Smooth muscle cell (in vitro differentiated cells): ENCODE measurements at regions not wholly inside any gene's neighbourhood (a gene's known extent, or its start where the extent isn't known, plus 50 kb on each side); places are given as distances from the start of the nearest gene placed in this dataset.

ENCODE experiments used
- DNase-seq: peaks from one replicate; lab custom pipeline; 2025; ENCODE audit not compliant: unreplicated experiment; lab: John Stamatoyannopoulos, UW
- H2AFZ ChIP-seq: fragments of 200-600 bp; sonication (generic); 2 replicates; pipeline ENCODE4 v1.6.0; 2016; ENCODE audit warnings: antibody characterized with exemption, low read depth, mild to moderate bottlenecking
- H3F3A ChIP-seq: fragments of 200-600 bp; sonication (generic); 2 replicates; pipeline ENCODE4 v1.6.0; 2017; ENCODE audit warnings: antibody characterized with exemption, low read depth
- H3K27ac ChIP-seq: fragments of 200-600 bp; sonication (generic); 2 replicates; pipeline ENCODE4 v1.5.1; 2016; ENCODE audit warnings: low read depth, mild to moderate bottlenecking
- H3K27me3 ChIP-seq: fragments of 200-600 bp; sonication (generic); 2 replicates; pipeline ENCODE4 v1.6.1; 2016; ENCODE audit warnings: low read depth, mild to moderate bottlenecking
- H3K36me3 ChIP-seq: fragments of 200-600 bp; sonication (generic); 2 replicates; pipeline ENCODE4 v1.5.1; 2016; ENCODE audit warnings: low read depth
- H3K4me1 ChIP-seq: fragments of 200-600 bp; sonication (generic); 2 replicates; pipeline ENCODE4 v1.5.1; 2016; ENCODE audit warnings: low read depth
- H3K4me2 ChIP-seq: fragments of 200-600 bp; sonication (generic); 2 replicates; pipeline ENCODE4 v1.6.0; 2016; ENCODE audit warnings: mild to moderate bottlenecking
- H3K4me3 ChIP-seq: fragments of 200-600 bp; sonication (generic); 2 replicates; pipeline ENCODE4 v1.5.1; 2016; ENCODE audit warnings: mild to moderate bottlenecking
- H3K79me2 ChIP-seq: fragments of 200-600 bp; sonication (generic); 2 replicates; pipeline ENCODE4 v1.6.0; 2016; ENCODE audit warnings: low read depth, mild to moderate bottlenecking
- H3K9ac ChIP-seq: fragments of 200-600 bp; sonication (generic); 2 replicates; pipeline ENCODE4 v1.6.0; 2016; ENCODE audit warnings: low read depth
- H3K9me3 ChIP-seq: fragments of 200-600 bp; sonication (generic); replicated peaks from 2 replicates; pipeline ENCODE4 v1.5.1; 2016; ENCODE audit warnings: low read depth
- H4K20me1 ChIP-seq: fragments of 200-600 bp; sonication (generic); 2 replicates; pipeline ENCODE4 v1.6.0; 2016; ENCODE audit warnings: low read depth
- WGBS: methylation state at CpG from one replicate; pipeline ENCODE4 v1.1.7; 2016; ENCODE audit warnings: low lambda C conversion rate; 5-methylcytosine and 5-hydroxymethylcytosine counted together
- TF ChIP-seq, protein P1 (sequence below): fragments of 200-600 bp; sonication (generic); IDR thresholded peaks from 2 replicates; pipeline ENCODE4 v1.5.1; 2017; ENCODE audit warnings: borderline replicate concordance, mild to moderate bottlenecking, antibody characterized with exemption; ENCODE audit not compliant: insufficient read depth, poor library complexity, severe bottlenecking

GRCh38 chr4:107312366-107312765, 276.3 kb upstream of the DKK2 start:
- Histone ChIP-seq H3K4me3 (no peak overlapping the region), H3K4me1 (peaks cover 1% of the 10 kb centered on the region), H3K27me3 (no peaks in the 10 kb centered on the region), H3F3A (peaks cover 2% of the 10 kb centered on the region), H3K4me2 (no peak overlapping the region), H3K27ac (no peak overlapping the region), H3K9ac (no peak overlapping the region), H3K9me3 (no peaks in the 10 kb centered on the region), H2AFZ (no peak overlapping the region), H3K36me3 (no peaks in the 10 kb centered on the region), H3K79me2 (no peaks in the 10 kb centered on the region), H4K20me1 (no peaks in the 10 kb centered on the region)
- 85% methylated on average over 4 of the region's 4 CpGs for WGBS
- TF ChIP-seq, protein P1, sequence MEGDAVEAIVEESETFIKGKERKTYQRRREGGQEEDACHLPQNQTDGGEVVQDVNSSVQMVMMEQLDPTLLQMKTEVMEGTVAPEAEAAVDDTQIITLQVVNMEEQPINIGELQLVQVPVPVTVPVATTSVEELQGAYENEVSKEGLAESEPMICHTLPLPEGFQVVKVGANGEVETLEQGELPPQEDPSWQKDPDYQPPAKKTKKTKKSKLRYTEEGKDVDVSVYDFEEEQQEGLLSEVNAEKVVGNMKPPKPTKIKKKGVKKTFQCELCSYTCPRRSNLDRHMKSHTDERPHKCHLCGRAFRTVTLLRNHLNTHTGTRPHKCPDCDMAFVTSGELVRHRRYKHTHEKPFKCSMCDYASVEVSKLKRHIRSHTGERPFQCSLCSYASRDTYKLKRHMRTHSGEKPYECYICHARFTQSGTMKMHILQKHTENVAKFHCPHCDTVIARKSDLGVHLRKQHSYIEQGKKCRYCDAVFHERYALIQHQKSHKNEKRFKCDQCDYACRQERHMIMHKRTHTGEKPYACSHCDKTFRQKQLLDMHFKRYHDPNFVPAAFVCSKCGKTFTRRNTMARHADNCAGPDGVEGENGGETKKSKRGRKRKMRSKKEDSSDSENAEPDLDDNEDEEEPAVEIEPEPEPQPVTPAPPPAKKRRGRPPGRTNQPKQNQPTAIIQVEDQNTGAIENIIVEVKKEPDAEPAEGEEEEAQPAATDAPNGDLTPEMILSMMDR: no peak
- DNase-seq: no peak

GRCh38 chr4:107304699-107305286, 268.7 kb upstream of the DKK2 start:
- Histone ChIP-seq H3K9me3 (no peaks in the 10 kb centered on the region), H3K36me3 (no peaks in the 10 kb centered on the region), H2AFZ (no peak overlapping the region), H3K4me2 (no peak overlapping the region), H3K9ac (no peak overlapping the region), H3K4me3 (no peak overlapping the region), H3K27me3 (no peaks in the 10 kb centered on the region), H3K4me1 (no peaks in the 10 kb centered on the region), H3K27ac (no peak overlapping the region), H3K79me2 (no peaks in the 10 kb centered on the region), H3F3A (no peaks in the 10 kb centered on the region), H4K20me1 (no peaks in the 10 kb centered on the region)
- WGBS: 49% methylated on average over 5 of the region's 5 CpGs
- TF ChIP-seq, protein P1: no peak
- no peak for DNase-seq

DNA sequence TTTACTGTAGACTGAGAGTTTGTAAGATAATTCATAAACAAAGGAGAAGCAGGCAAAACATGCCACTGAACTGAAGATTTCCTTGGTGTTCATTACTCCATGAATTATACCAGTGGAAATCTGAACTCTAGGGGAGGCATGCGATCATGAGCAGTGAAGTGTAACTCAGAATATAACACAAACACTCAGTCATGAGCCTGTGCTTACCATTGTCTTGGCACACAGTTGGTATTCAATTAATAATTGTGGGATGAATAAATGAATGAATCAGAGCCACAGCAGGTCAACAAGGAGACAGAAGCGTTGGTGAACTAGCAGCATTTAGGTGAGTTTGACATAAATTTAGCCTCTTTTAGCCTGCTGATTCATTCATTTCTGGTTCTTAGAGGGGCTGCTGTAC, 263.5 kb upstream of the DKK2 start:
- no peaks in the 10 kb centered on the region for H4K20me1 ChIP-seq
- H3K9ac ChIP-seq: no peak overlapping the region
- TF ChIP-seq, protein P1: no peak
- no peak for DNase-seq
- H3K79me2 ChIP-seq: no peaks in the 10 kb centered on the region
- WGBS: 98% methylated on average over 2 of the region's 2 CpGs
- no peak overlapping the region for H3K27ac ChIP-seq
- no peak overlapping the region for H2AFZ ChIP-seq
- no peaks in the 10 kb centered on the region for H3F3A ChIP-seq
- H3K4me2 ChIP-seq: no peak overlapping the region
- no peaks in the 10 kb centered on the region for H3K27me3 ChIP-seq
- H3K4me3 ChIP-seq: no peak overlapping the region
- no peaks in the 10 kb centered on the region for H3K4me1 ChIP-seq
- H3K36me3 ChIP-seq: no peaks in the 10 kb centered on the region
- H3K9me3 ChIP-seq: no peaks in the 10 kb centered on the region

DNA sequence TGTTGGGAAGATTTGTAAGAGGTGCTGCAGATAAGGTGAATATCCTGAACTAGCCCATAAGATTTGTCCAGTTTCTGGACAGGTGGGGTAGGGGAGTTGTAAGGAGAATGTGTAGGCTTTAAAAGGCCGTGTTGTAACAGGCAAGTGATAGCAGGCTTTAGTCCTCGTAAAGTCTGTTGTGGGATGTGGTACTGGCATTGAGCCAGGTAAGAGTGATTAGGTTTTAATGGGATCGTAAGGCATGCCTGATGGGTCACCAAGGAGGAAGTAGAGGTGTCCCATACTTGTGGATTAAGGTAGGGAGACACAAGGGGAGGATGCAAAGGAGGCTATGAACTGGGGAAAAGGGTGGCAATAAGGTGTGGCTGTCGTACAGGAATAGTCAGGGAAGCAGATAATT, 256.9 kb upstream of the DKK2 start:
- Histone ChIP-seq H3K27ac (no peak overlapping the region), H3K9me3 (no peaks in the 10 kb centered on the region), H3K4me3 (no peak overlapping the region), H3K9ac (no peak overlapping the region), H3K4me2 (no peak overlapping the region), H4K20me1 (no peaks in the 10 kb centered on the region), H3K79me2 (no peaks in the 10 kb centered on the region), H3K36me3 (no peaks in the 10 kb centered on the region), H3F3A (no peaks in the 10 kb centered on the region), H3K4me1 (no peaks in the 10 kb centered on the region), H3K27me3 (no peaks in the 10 kb centered on the region), H2AFZ (no peak overlapping the region)
- TF ChIP-seq, protein P1: no peak
- DNase-seq: no peak
- WGBS: 48% methylated on average over 4 of the region's 4 CpGs
